A673 (cell line): ENCODE measurements at regions not wholly inside any gene's neighbourhood (a gene's known extent, or its start where the extent isn't known, plus 50 kb on each side); places are given as distances from the start of the nearest gene placed in this dataset.

Experiments
- CTCF ChIP-seq: fragments of 300-800, 200-600 bp; sonication (generic); conservative IDR thresholded peaks from 2 replicates; pipeline ENCODE4 v1.5.1; 2017; ENCODE audit warnings: low read depth, mild to moderate bottlenecking, antibody characterized with exemption, low read length, moderate library complexity, mixed read lengths
- EZH2 ChIP-seq: fragments of 200-600 bp; sonication (generic); IDR thresholded peaks from 2 replicates; pipeline ENCODE4 v1.6.1; 2017; ENCODE audit warnings: borderline replicate concordance, low read depth, mild to moderate bottlenecking, mixed read lengths, antibody characterized with exemption, low read length; ENCODE audit not compliant: poor library complexity, severe bottlenecking

- TF ChIP-seq CTCF (no peak), EZH2 (no peak)
Measured at GRCh38 chr6:167670938-167671338, 155.8 kb upstream of the AFDN start.
